Retinal pigment epithelial cell (primary cell): ENCODE measurements at regions not wholly inside any gene's neighbourhood (a gene's known extent, or its start where the extent isn't known, plus 50 kb on each side); places are given as distances from the start of the nearest gene placed in this dataset.

Experiments used
- DNase-seq: peaks from one replicate; pipeline ENCODE4 v3.0.0-alpha.2; 2010; ENCODE audit warnings: low read depth
- H3K4me3 ChIP-seq: 2 replicates; pipeline ENCODE4 v1.5.1; 2011; ENCODE audit warnings: mild to moderate bottlenecking, low read length, control low read depth, moderate library complexity
- TF ChIP-seq, protein P1 (sequence below): conservative IDR thresholded peaks from 2 replicates; pipeline ENCODE4 v1.5.1; 2011; ENCODE audit warnings: low read depth, low read length, control low read depth, inconsistent platforms

DNA sequence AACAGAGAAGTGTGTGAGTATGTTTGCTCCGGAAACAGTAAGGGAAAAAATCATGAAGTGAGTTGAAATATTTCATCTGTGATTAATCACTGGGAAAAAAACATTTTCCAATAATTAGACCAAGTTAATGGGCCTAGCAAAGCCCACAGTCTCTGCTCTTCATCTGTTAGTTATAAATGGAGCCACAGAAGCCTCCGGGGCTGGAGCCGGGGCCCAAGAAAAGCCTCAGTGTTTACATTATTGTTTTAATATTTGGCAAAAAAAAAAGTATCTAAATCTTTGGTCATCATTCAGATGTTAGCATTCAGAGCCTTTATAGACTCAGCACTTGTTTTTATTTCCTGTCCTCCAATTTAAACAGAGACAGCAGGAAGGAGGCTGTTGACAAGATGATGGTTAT lies 115.0 kb downstream of the UBE2U start:
- TF ChIP-seq, protein P1, sequence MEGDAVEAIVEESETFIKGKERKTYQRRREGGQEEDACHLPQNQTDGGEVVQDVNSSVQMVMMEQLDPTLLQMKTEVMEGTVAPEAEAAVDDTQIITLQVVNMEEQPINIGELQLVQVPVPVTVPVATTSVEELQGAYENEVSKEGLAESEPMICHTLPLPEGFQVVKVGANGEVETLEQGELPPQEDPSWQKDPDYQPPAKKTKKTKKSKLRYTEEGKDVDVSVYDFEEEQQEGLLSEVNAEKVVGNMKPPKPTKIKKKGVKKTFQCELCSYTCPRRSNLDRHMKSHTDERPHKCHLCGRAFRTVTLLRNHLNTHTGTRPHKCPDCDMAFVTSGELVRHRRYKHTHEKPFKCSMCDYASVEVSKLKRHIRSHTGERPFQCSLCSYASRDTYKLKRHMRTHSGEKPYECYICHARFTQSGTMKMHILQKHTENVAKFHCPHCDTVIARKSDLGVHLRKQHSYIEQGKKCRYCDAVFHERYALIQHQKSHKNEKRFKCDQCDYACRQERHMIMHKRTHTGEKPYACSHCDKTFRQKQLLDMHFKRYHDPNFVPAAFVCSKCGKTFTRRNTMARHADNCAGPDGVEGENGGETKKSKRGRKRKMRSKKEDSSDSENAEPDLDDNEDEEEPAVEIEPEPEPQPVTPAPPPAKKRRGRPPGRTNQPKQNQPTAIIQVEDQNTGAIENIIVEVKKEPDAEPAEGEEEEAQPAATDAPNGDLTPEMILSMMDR: no peak
- DNase-seq: no peak
- no peak overlapping the region for H3K4me3 ChIP-seq

DNA sequence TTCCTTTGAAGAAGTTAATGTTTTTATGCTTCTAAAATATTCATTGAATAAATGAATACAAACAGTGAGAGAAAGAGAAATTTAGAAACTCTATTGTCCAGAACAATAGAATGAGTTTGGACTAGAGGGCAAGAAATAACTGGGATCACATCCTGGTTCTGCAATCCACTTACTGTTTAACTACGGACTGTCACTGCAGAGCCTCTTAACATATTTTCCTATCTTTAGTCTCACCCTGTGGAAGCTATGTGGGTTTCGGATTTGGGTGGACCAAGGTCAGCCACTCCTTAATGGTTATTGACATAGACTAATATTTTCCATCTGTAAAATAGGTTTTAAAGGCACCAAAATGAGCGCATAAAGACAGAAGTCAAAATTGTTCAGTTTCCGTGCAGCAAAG lies 116.6 kb downstream of the UBE2U start:
- no peak for DNase-seq
- TF ChIP-seq, protein P1: no peak

DNA sequence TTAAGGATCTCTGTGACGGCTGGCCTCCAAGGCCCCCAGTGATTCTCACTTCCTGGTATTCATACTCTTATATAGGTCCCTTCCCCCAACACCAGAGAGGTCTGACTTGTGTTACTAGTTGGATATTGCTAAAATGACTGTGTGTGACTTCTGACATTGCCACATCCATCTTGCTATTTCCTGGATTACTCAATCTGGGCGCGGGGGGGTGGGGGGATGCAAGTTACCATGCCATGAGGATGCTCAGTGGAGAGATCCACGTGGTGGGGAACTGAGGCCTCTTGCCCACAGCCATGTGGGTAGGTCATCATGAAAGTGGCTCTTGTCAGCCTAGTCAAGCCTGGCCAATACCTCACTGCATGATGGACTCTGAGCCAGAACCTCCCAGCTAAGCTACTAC lies 117.0 kb downstream of the UBE2U start:
- TF ChIP-seq, protein P1: no peak
- H3K4me3 ChIP-seq: no peak overlapping the region
- DNase-seq: no peak

More for the DNA sequence above, 116.6 kb downstream of the UBE2U start:
- no peak overlapping the region for H3K4me3 ChIP-seq

DNA sequence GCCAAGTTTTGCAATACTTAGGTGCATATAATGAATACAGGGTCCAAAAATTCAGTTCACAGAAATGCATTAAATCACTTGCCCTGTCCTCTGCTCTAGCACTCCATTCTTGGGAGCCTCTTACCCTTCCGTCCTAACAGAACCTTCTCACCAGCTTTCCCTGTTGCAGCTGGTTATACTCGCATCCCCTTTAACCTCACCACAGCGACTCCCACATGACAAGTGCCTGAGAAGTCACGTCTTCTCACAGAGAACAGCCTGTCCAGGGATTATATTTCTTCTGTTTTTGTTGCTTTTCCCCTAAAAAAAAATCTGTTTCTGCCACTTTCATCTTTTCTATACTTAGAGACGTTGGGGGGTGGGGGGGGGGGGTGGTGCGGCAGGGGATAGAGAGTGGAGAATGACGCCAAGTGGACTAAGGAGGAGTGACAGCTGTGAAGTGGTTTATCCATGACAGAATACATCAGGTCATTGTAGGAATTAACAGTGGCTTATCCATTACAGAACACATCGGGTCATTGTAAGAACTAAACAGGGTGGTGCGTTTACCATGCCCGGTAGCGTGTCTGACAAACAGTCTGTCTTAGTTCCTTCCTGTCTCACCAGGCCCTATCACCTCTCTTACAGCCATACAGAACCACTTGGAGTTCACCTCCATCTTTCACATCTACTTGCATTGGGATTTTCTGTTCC lies 117.6 kb downstream of the UBE2U start:
- TF ChIP-seq, protein P1: no peak
- no peak overlapping the region for H3K4me3 ChIP-seq
- DNase-seq: no peak

DNA sequence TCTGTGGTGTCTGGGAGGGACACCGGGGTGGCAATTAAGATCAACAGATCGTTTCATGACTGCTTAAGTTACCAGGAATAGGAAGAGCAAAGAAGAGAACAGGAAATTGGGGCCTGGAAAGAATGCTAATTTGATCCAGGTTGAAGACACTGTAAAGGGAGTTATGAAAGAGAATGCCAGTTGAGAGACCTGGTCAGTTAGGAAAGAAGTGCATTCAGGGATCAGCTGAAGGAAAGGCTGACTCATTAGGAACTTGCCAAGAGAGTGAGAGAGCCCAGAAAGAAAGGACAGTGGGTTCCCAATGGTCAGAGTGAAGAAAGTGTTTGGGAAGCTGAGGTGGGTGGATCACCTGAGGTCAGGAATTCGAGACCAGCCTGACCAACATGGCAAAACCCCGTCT lies 119.6 kb downstream of the UBE2U start:
- DNase-seq: no peak
- no peak overlapping the region for H3K4me3 ChIP-seq
- TF ChIP-seq, protein P1: no peak

DNA sequence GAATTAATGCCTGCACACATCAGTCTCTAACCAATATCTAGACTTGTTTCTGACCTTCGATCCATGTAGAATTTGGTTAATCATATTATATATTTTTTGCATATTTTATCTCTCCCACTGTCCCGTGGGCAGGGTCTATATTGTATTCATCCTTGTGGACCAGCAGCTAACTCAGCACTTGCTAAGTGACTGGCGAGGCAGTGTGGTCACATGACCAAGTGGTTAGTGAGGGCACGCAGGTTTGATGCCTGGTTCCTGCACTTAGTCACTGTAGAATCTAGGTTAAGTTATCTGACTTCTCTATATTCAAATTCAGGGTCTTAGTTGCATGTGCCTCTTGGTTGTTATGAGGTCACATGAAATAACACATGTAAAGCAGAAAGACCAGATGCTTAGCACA lies 120.5 kb downstream of the UBE2U start:
- no peak overlapping the region for H3K4me3 ChIP-seq
- TF ChIP-seq, protein P1: no peak

DNA sequence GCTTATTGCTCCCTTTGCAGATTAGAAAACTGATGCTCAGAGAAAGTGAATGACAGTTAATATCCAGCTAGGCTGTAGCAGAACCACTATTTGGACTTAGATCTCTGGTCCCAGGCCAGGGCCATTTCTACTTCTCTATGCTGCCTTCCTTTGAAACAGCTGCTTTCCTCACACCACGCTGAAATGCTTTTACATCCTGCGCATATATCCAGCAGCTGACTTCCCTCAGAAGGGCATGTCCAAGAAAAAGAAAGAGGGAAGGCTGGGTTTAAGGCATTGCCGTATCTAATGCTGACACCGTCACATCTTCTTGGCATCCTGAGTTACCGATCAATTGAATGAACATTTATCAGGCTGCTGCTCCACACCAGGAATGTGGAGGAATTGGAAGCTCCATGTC lies 122.4 kb downstream of the UBE2U start:
- DNase-seq: no peak
- TF ChIP-seq, protein P1: no peak
- H3K4me3 ChIP-seq: no peak overlapping the region

More for the DNA sequence above, 120.5 kb downstream of the UBE2U start:
- no peak for DNase-seq
